HG03108 (cell line): ENCODE measurements at regions not wholly inside any gene's neighbourhood (a gene's known extent, or its start where the extent isn't known, plus 50 kb on each side); places are given as distances from the start of the nearest gene placed in this dataset.
"Not testable (repeated sequence)": the region's sequence is repeated elsewhere in the genome, so short reads cannot be mapped to it uniquely, and the experiment has no call there.

Experiments
- ATAC-seq: cut with Tn5 transposase; IDR thresholded peaks from one replicate; pipeline ENCODE4 v1.9.1; 2021; ENCODE audit warnings: moderate library complexity; ENCODE audit not compliant: unreplicated experiment

GRCh38 chr10:43921478-43921877 is 272.8 kb upstream of the ZNF32 start:
- no peak for ATAC-seq

GRCh38 chr10:43920236-43920758 is 271.6 kb upstream of the ZNF32 start:
- ATAC-seq: not testable (repeated sequence)

GRCh38 chr10:43913676-43914235 is 265.1 kb upstream of the ZNF32 start:
- ATAC-seq: no peak

- no peak for ATAC-seq
These were observed 263.8 kb upstream of the ZNF32 start for GRCh38 chr10:43912469-43912868.

- no peak for ATAC-seq
These were observed 257.8 kb upstream of the ZNF32 start for GRCh38 chr10:43906490-43906889.

GRCh38 chr10:43905512-43906236 is 257.0 kb upstream of the ZNF32 start:
- no peak for ATAC-seq

GRCh38 chr10:43904844-43905243 is 256.2 kb upstream of the ZNF32 start:
- ATAC-seq: no peak

GRCh38 chr10:43904301-43904700 is 255.6 kb upstream of the ZNF32 start:
- no peak for ATAC-seq

- no peak for ATAC-seq
These were observed 254.8 kb upstream of the ZNF32 start for GRCh38 chr10:43903451-43903850.

GRCh38 chr10:43902842-43903241 is 254.2 kb upstream of the ZNF32 start:
- no peak for ATAC-seq

GRCh38 chr10:43901744-43902504 is 253.2 kb upstream of the ZNF32 start:
- ATAC-seq: no peak

- ATAC-seq: no peak
These were observed 252.6 kb upstream of the ZNF32 start for GRCh38 chr10:43901302-43901701.

- ATAC-seq: no peak
These were observed 251.9 kb upstream of the ZNF32 start for GRCh38 chr10:43900571-43900970.

GRCh38 chr10:43899224-43899959 is 250.7 kb upstream of the ZNF32 start:
- ATAC-seq: no peak

GRCh38 chr10:43898592-43898991 is 249.9 kb upstream of the ZNF32 start:
- ATAC-seq: no peak

- ATAC-seq: no peak
These were observed 249.2 kb upstream of the ZNF32 start for GRCh38 chr10:43897765-43898419.

GRCh38 chr10:43892062-43892770 is 243.5 kb upstream of the ZNF32 start:
- ATAC-seq: no peak

GRCh38 chr10:43891241-43891640 is 242.6 kb upstream of the ZNF32 start:
- ATAC-seq: no peak

- no peak for ATAC-seq
These were observed 241.4 kb upstream of the ZNF32 start for GRCh38 chr10:43890124-43890523.

- ATAC-seq: no peak
These were observed 239.9 kb upstream of the ZNF32 start for GRCh38 chr10:43888586-43888985.
